Mesendoderm (in vitro differentiated cells): ENCODE measurements at regions not wholly inside any gene's neighbourhood (a gene's known extent, or its start where the extent isn't known, plus 50 kb on each side); places are given as distances from the start of the nearest gene placed in this dataset.

Experiments
- DNase-seq: peaks from one replicate; pipeline ENCODE4 v3.0.0; 2013
- H2AK5ac ChIP-seq: 2 replicates; pipeline ENCODE4 v1.6.1; 2013; ENCODE audit warnings: low read length, inconsistent platforms
- H2BK120ac ChIP-seq: 2 replicates; pipeline ENCODE4 v1.6.1; 2013; ENCODE audit warnings: low read depth, mild to moderate bottlenecking, low read length, moderate library complexity, mixed read lengths
- H2BK15ac ChIP-seq: replicated peaks from 2 replicates; pipeline ENCODE4 v1.6.1; 2013; ENCODE audit warnings: low read depth, mild to moderate bottlenecking, moderate library complexity
- H2BK5ac ChIP-seq: 2 replicates; pipeline ENCODE4 v1.6.1; 2013; ENCODE audit warnings: low read length, inconsistent platforms
- H3K18ac ChIP-seq: 2 replicates; pipeline ENCODE4 v1.6.1; 2013; ENCODE audit warnings: mild to moderate bottlenecking, low read length, mixed read lengths
- H3K23ac ChIP-seq: one replicate; pipeline ENCODE4 v1.6.1; 2013; ENCODE audit warnings: low read length
- H3K27ac ChIP-seq: 2 replicates; pipeline ENCODE4 v1.5.1; 2013; ENCODE audit warnings: low read depth, mild to moderate bottlenecking, inconsistent platforms, low read length, moderate library complexity
- H3K27me3 ChIP-seq: 2 replicates; pipeline ENCODE4 v1.6.1; 2013; ENCODE audit warnings: low read length, control low read depth, mild to moderate bottlenecking, inconsistent platforms; ENCODE audit not compliant: insufficient read depth, poor library complexity
- H3K36me3 ChIP-seq: 2 replicates; pipeline ENCODE4 v1.6.1; 2013; ENCODE audit warnings: low read length, inconsistent platforms; ENCODE audit not compliant: control insufficient read depth, insufficient read depth
- H3K4ac ChIP-seq: one replicate; pipeline ENCODE4 v1.6.1; 2013; ENCODE audit warnings: low read depth, mild to moderate bottlenecking, low read length, moderate library complexity
- H3K4me1 ChIP-seq: 2 replicates; pipeline ENCODE4 v1.6.1; 2013; ENCODE audit warnings: low read depth, low read length, inconsistent platforms; ENCODE audit not compliant: control insufficient read depth
- H3K4me2 ChIP-seq: 2 replicates; pipeline ENCODE4 v1.6.1; 2013; ENCODE audit warnings: low read length
- H3K4me3 ChIP-seq: 2 replicates; pipeline ENCODE4 v1.5.1; 2013; ENCODE audit warnings: mild to moderate bottlenecking, low read length
- H3K56ac ChIP-seq: one replicate; pipeline ENCODE4 v1.6.1; 2013; ENCODE audit warnings: low read length
- H3K79me1 ChIP-seq: 2 replicates; pipeline ENCODE4 v1.6.1; 2013; ENCODE audit warnings: low read length, inconsistent platforms
- H3K79me2 ChIP-seq: 2 replicates; pipeline ENCODE4 v1.6.1; 2013; ENCODE audit warnings: mild to moderate bottlenecking, low read length; ENCODE audit not compliant: control insufficient read depth, insufficient read depth
- H3K9ac ChIP-seq: 2 replicates; pipeline ENCODE4 v1.6.1; 2013; ENCODE audit warnings: low read length, inconsistent platforms
- H4K5ac ChIP-seq: one replicate; pipeline ENCODE4 v1.6.1; 2013; ENCODE audit warnings: low read length
- H4K8ac ChIP-seq: one replicate; pipeline ENCODE4 v1.6.1; 2013; ENCODE audit warnings: low read depth, mild to moderate bottlenecking, control low read depth, low read length, moderate library complexity
- WGBS: extraction: QIAGEN DNeasy Blood & Tissue Kit; methylation state at CpG from one replicate; pipeline ENCODE4 v1.1.7; 2013; ENCODE audit warnings: low lambda C conversion rate, missing lambda C conversion rate; ENCODE audit not compliant: insufficient coverage; ENCODE audit errors: extremely low coverage; 5-methylcytosine and 5-hydroxymethylcytosine counted together

DNA sequence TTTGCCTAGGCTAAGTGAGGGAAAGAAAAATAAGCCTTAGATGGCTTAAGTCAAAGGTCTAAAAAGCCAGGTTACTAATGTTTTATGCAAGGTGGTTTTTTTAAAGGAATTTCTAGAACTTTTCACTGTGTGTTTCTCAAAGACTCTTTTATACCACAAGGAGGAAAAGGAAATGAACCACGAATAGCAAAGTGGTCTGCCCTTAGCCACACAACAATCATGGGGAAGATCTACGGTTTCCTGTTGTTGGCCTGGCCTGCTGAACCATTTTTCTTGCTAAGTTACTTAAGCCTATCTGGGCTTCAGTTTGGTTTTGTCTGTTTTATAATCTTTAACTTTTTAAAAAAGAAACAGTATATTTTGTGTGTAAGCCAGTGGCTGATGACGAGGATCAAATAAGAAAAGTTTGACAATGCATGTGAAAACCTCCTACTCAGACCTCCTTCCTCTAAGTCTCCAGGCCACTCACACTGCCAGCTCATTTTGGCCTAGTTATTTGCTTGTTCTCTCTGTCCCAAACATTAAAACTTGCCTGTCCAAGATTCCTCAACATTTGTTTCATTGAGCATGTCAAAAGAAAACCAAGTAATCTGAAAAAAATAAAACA lies 56.7 kb upstream of the COL25A1 start:
- no CpG with 5 or more reads among the region's 3 CpGs for WGBS
- H3K79me1 ChIP-seq, result no peaks in the 10 kb centered on the region
- H3K4ac ChIP-seq, result no peak overlapping the region
- no peak overlapping the region for H3K4me3 ChIP-seq
- H3K4me1 ChIP-seq, result no peaks in the 10 kb centered on the region
- no peaks in the 10 kb centered on the region for H3K27me3 ChIP-seq
- no peak overlapping the region for H3K23ac ChIP-seq
- no peak overlapping the region for H4K5ac ChIP-seq
- H2AK5ac ChIP-seq, result no peak overlapping the region
- H3K4me2 ChIP-seq, result no peak overlapping the region
- H2BK15ac ChIP-seq, result no peak overlapping the region
- no peak overlapping the region for H3K27ac ChIP-seq
- H3K79me2 ChIP-seq, result no peaks in the 10 kb centered on the region
- no peak overlapping the region for H2BK120ac ChIP-seq
- H4K8ac ChIP-seq, result no peak overlapping the region
- H3K9ac ChIP-seq, result no peak overlapping the region
- H3K56ac ChIP-seq, result no peak overlapping the region
- no peak overlapping the region for H2BK5ac ChIP-seq
- H3K18ac ChIP-seq, result no peak overlapping the region
- H3K36me3 ChIP-seq, result no peaks in the 10 kb centered on the region
- no peak for DNase-seq

- no CpG with 5 or more reads among the region's 2 CpGs for WGBS
Observed at GRCh38 chr4:109355835-109356234, 53.4 kb upstream of the COL25A1 start.

GRCh38 chr4:109352941-109353340 lies 50.5 kb upstream of the COL25A1 start:
- Histone ChIP-seq H3K36me3 (no peaks in the 10 kb centered on the region), H3K79me2 (no peaks in the 10 kb centered on the region), H3K9ac (no peak overlapping the region), H3K23ac (no peak overlapping the region), H3K79me1 (no peaks in the 10 kb centered on the region), H4K5ac (no peak overlapping the region), H3K4ac (no peak overlapping the region), H2BK120ac (no peak overlapping the region), H3K4me3 (no peak overlapping the region), H4K8ac (no peak overlapping the region), H2AK5ac (no peak overlapping the region), H3K18ac (no peak overlapping the region), H3K27me3 (no peaks in the 10 kb centered on the region), H3K27ac (no peak overlapping the region), H3K4me1 (no peaks in the 10 kb centered on the region), H3K56ac (no peak overlapping the region), H2BK5ac (no peak overlapping the region), H2BK15ac (no peak overlapping the region), H3K4me2 (no peak overlapping the region)
- WGBS, result no CpG with 5 or more reads among the region's 2 CpGs
- DNase-seq, result no peak

More at GRCh38 chr4:109355835-109356234, 53.4 kb upstream of the COL25A1 start:
- Histone ChIP-seq H3K4ac (no peak overlapping the region), H3K27me3 (no peaks in the 10 kb centered on the region), H3K4me1 (no peaks in the 10 kb centered on the region), H2BK15ac (no peak overlapping the region), H3K27ac (no peak overlapping the region), H4K5ac (no peak overlapping the region), H3K79me2 (no peaks in the 10 kb centered on the region), H3K23ac (no peak overlapping the region), H3K4me3 (no peak overlapping the region), H3K36me3 (no peaks in the 10 kb centered on the region), H3K79me1 (no peaks in the 10 kb centered on the region), H3K4me2 (no peak overlapping the region), H2BK5ac (no peak overlapping the region), H2AK5ac (no peak overlapping the region), H3K56ac (no peak overlapping the region), H2BK120ac (no peak overlapping the region), H3K9ac (no peak overlapping the region), H3K18ac (no peak overlapping the region), H4K8ac (no peak overlapping the region)
- DNase-seq, result no peak
